ENCODE measurements at regions not wholly inside any gene's neighbourhood (a gene's known extent, or its start where the extent isn't known, plus 50 kb on each side); places are given as distances from the start of the nearest gene placed in this dataset.

DNA sequence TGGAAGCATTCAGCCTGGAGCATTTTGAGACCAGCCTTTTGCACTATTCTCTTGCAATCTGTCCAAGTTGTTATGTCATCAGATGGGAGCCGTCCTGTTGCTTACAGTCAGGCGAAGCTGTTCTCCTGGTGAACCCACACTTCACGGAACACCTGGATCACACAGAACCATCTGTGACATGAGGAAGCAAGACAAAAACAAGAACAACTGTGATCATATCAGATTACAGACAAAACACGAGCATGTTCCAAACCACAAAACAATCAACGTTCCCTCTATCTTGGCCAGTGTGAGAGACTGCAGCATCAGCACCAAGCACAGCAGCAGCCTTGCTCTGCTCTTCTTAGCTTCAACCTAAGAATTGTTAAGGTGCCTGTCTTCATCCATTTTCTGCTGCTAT, 180.5 kb upstream of the SFSWAP start:
- Mint-ChIP-seq H3K27ac (peak overlapping the region; percentile 65), H3K4me1 (ENCODE audit: low read depth) (peaks cover 28% of the 10 kb centered on the region), H3K9me3 (no peaks in the 10 kb centered on the region), H3K27me3 (peaks cover 6% of the 10 kb centered on the region), H3K4me3 (no peak overlapping the region), H3K36me3 (ENCODE audit: low read depth) (no peaks in the 10 kb centered on the region)
- intact Hi-C loops (cut with DNase I, micrococcal nuclease): no loop called here
- H3K4me1 ChIP-seq (ENCODE audit: insufficient read depth, low read length): peaks cover 27% of the 10 kb centered on the region
- H3K4me3 ChIP-seq (ENCODE audit: low read length): no peak overlapping the region
- H3K27me3 ChIP-seq (ENCODE audit: control insufficient read depth in 1 of 2, insufficient read depth in 2 of 2, low read length in 2 of 2): no peaks in the 10 kb centered on the region
- DNase-seq: peak in 1 of 14 experiments; percentile 50
- H3K9me3 ChIP-seq (ENCODE audit: control insufficient read depth in 1 of 2, insufficient read depth in 1 of 2, low read length in 2 of 2): no peaks in the 10 kb centered on the region
- POLR2A ChIA-PET: no interaction called here
- ATAC-seq (ENCODE audit: poor library complexity): peak; percentile 90
- CTCF ChIA-PET: no interaction called here
- TF ChIP-seq, protein P1, sequence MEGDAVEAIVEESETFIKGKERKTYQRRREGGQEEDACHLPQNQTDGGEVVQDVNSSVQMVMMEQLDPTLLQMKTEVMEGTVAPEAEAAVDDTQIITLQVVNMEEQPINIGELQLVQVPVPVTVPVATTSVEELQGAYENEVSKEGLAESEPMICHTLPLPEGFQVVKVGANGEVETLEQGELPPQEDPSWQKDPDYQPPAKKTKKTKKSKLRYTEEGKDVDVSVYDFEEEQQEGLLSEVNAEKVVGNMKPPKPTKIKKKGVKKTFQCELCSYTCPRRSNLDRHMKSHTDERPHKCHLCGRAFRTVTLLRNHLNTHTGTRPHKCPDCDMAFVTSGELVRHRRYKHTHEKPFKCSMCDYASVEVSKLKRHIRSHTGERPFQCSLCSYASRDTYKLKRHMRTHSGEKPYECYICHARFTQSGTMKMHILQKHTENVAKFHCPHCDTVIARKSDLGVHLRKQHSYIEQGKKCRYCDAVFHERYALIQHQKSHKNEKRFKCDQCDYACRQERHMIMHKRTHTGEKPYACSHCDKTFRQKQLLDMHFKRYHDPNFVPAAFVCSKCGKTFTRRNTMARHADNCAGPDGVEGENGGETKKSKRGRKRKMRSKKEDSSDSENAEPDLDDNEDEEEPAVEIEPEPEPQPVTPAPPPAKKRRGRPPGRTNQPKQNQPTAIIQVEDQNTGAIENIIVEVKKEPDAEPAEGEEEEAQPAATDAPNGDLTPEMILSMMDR (IDR thresholded peaks at IDR 0.05): no peak
- no peak overlapping the region for H3K27ac ChIP-seq (ENCODE audit: low read depth in 1 of 2, low read length in 2 of 2)
- no peaks in the 10 kb centered on the region for H3K36me3 ChIP-seq (ENCODE audit: insufficient read depth, low read length)

GRCh38 chr12:131533139-131533538, 177.8 kb upstream of the SFSWAP start:
- ATAC-seq (ENCODE audit: poor library complexity): no peak
- no peaks in the 10 kb centered on the region for H3K9me3 ChIP-seq (ENCODE audit: control insufficient read depth in 1 of 2, insufficient read depth in 1 of 2, low read length in 2 of 2)
- Mint-ChIP-seq H3K36me3 (ENCODE audit: low read depth) (no peaks in the 10 kb centered on the region), H3K4me1 (ENCODE audit: low read depth) (peaks cover 41% of the 10 kb centered on the region), H3K4me3 (no peak overlapping the region), H3K27ac (no peak overlapping the region), H3K27me3 (peaks cover 6% of the 10 kb centered on the region), H3K9me3 (no peaks in the 10 kb centered on the region)
- CTCF ChIA-PET: no interaction called here
- peaks cover 52% of the 10 kb centered on the region for H3K4me1 ChIP-seq (ENCODE audit: insufficient read depth, low read length)
- H3K27me3 ChIP-seq (ENCODE audit: control insufficient read depth in 1 of 2, insufficient read depth in 2 of 2, low read length in 2 of 2): no peaks in the 10 kb centered on the region
- POLR2A ChIA-PET: no interaction called here
- intact Hi-C loops (cut with DNase I, micrococcal nuclease): no loop called here
- no peaks in the 10 kb centered on the region for H3K36me3 ChIP-seq (ENCODE audit: insufficient read depth, low read length)
- no peak overlapping the region for H3K27ac ChIP-seq (ENCODE audit: low read depth in 1 of 2, low read length in 2 of 2)
- TF ChIP-seq, protein P1 (IDR thresholded peaks at IDR 0.05): no peak
- no peak for DNase-seq
- H3K4me3 ChIP-seq (ENCODE audit: low read length): no peak overlapping the region

- no peaks in the 10 kb centered on the region for H3K9me3 Mint-ChIP-seq
Observed at GRCh38 chr12:131535779-131536178, 175.1 kb upstream of the SFSWAP start.

More at GRCh38 chr12:131535779-131536178, 175.1 kb upstream of the SFSWAP start:
- no peak for DNase-seq
- ChIA-PET POLR2A (interaction anchor here (1.0 to 1.6 kb wide), 3 partner anchors 25 to 179 kb away, joined by 4 to 9 read pairs (median 4); partner anchors contain the start of gene SFSWAP), CTCF (no interaction called here)
- Histone ChIP-seq H3K36me3 (ENCODE audit: insufficient read depth, low read length) (no peaks in the 10 kb centered on the region), H3K9me3 (ENCODE audit: control insufficient read depth in 1 of 2, insufficient read depth in 1 of 2, low read length in 2 of 2) (no peaks in the 10 kb centered on the region), H3K27ac (ENCODE audit: low read depth in 1 of 2, low read length in 2 of 2) (no peak overlapping the region), H3K4me3 (ENCODE audit: low read length) (no peak overlapping the region), H3K27me3 (ENCODE audit: control insufficient read depth in 1 of 2, insufficient read depth in 2 of 2, low read length in 2 of 2) (no peaks in the 10 kb centered on the region), H3K4me1 (ENCODE audit: insufficient read depth, low read length) (peaks cover 40% of the 10 kb centered on the region)
- TF ChIP-seq, protein P1 (IDR thresholded peaks at IDR 0.05): no peak
- intact Hi-C loops (cut with DNase I, micrococcal nuclease): no loop called here
- no peak for ATAC-seq (ENCODE audit: poor library complexity)
- Mint-ChIP-seq H3K36me3 (ENCODE audit: low read depth) (no peaks in the 10 kb centered on the region), H3K4me1 (ENCODE audit: low read depth) (peaks cover 30% of the 10 kb centered on the region), H3K27ac (peak overlapping the region; percentile 87), H3K4me3 (no peak overlapping the region), H3K27me3 (peaks cover 6% of the 10 kb centered on the region)
